ENCODE measurements at regions not wholly inside any gene's neighbourhood (a gene's known extent, or its start where the extent isn't known, plus 50 kb on each side); places are given as distances from the start of the nearest gene placed in this dataset.
"Not testable (repeated sequence)": the region's sequence is repeated elsewhere in the genome, so short reads cannot be mapped to it uniquely, and the experiment has no call there.

DNA sequence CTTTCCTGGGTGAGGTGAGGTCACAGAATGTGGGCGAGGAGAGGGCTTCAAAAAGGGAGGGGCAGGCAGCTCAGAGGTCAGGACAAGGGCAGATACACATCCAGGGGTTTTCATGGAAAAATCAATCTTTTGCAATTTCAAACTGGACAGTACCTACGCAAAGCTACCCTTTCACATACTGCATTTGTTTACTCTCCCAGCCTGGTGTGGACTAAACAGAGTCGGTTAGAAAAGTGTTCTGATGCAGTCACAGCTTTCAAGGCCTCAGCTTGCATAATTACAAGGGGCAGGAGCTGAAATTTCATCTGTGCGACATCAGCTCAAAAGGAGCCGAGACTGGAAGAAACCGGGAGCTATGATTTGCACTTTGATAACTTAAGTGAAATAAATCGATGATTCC lies 351.8 kb downstream of the TEX29 start:
- DNase-seq (ENCODE audit: low spot score) = not testable (repeated sequence)

DNA sequence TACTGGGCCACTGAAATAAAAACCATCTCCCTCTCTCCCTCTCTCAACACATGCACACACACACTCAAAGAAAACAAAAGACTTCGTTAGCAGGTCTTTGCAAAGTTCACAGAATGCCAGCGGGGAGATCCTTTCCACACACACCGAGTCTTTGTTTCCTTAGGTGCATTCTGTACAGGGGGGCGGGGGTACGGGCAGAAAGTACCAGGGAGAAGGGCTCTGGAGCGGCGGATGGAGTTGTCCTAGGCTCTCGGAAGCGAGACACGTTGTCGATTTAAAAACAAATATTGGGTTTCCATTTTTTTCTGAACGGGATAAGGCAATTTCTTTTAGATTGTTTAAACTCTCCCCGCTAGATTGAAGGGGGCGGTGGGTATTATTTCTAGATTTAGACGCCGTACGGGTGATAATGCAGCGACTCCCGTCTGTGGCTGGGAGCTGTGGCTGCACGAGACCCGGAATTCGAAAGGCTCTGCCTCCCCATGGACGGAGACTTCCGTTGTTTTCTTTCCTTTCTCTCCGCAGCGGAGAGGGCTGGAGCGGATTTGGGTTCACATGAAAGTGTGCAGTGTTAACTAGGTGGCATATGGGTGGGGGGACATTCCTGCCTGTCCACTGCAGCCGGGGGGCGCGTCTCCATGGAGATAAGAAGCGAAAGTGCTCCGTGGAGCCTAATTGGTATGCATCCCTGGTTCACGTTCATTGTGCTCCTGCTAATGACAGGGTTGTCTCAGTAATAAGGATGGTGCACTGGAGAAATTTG lies 357.9 kb downstream of the TEX29 start:
- DNase-seq (ENCODE audit: low spot score) = not testable (repeated sequence)

DNA sequence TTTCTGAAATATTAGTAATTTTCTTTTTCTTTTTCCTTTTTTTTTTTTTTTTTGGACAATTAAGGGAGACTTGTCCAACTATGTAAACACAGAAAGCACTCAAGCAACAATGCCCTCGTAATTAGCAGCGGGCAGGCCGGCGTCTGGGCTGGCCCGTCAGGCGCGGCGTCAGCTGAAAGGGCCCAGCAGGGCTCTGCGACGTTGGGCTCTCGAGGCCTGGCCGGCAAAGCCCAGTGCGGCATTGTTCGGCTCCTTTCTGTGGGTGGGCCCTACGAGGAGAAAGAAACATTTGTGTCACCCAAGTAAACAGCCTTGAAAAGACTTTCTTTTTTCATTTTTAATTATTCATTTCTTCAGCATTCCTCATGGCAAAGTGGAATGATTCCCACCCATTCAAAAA lies 359.2 kb downstream of the TEX29 start:
- not testable (repeated sequence) for DNase-seq (ENCODE audit: low spot score)

DNA sequence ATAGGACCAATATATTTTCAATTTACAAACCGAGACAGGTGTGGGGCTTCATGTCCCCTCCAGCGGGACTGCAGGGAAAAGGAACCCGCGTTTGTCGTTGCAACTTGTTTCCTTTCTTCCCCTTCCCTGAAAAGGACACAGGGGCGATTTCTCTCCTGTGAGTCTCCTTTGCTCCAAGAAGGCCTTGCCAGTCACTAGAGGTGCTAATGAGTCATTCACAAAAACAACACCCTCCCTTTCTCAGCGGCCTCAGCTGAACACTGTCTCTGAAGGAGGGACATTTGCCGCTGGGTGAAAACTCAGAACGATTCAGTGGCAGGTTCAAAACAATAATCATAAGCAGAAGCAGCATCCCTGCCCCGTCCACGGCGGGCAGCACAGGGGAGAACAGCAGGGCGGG lies 359.7 kb downstream of the TEX29 start:
- not testable (repeated sequence) for DNase-seq (ENCODE audit: low spot score)

DNA sequence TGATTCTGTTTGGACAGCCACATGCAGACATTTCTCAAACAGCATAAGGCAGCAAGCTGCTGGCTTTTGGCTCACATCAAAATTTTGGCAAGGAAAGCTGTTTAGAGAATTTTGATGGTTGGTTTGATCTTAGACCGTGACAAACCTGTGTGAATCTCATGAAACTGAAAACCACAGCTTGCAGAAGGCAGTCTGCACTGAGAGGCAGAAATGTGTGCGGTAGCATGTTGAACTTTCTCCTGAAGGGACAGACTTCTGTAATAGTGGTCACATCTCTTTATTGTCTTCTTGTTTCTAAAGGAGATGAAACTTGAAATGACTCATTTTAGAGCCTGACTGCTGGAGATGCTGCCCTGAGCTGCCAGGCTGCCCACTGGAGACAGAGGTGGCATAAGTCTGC lies 371.6 kb downstream of the TEX29 start:
- not testable (repeated sequence) for DNase-seq (ENCODE audit: low spot score)

DNA sequence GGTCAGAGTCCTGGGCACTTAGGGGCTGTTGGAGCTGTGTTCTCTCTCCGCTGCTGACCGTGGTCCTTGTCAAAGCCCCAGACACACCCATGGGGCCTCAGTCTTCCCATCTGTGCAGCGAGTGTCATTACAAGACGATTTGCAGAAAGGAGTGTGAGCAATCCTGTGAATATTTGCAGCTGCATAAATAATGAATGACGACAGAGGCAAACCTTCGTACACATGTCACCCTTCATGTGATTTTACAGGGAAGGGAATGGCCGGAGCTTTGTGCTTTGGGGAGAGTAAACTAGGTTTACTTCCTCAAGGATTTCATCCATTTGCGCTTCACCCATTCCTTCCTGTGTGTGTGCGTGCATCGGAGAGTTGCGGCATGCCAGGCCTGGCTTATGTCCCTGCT lies 370.8 kb upstream of the SOX1 start:
- DNase-seq (ENCODE audit: low spot score) = not testable (repeated sequence)

DNA sequence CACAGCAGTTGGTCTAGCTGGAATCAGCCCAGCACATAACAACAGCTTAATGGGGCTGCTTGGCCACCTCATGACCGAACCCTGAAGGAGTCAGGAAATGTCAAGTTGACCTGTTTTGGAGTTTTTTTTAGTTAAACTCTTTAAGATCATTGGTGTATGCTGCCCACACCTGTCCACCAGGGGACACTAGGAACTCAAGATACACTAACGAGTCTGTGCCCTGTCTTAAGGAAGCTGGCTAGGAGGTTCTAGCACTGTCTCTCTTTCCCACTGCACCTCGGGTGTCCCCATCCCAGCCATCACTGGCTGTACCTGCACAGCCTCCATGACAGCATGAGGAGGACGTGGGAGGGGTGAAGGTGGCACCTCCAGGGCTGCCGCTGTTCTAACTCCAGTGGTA lies 364.9 kb upstream of the SOX1 start:
- DNase-seq (ENCODE audit: low spot score) = not testable (repeated sequence)
